ENCODE measurements at regions not wholly inside any gene's neighbourhood (a gene's known extent, or its start where the extent isn't known, plus 50 kb on each side); places are given as distances from the start of the nearest gene placed in this dataset.

DNA sequence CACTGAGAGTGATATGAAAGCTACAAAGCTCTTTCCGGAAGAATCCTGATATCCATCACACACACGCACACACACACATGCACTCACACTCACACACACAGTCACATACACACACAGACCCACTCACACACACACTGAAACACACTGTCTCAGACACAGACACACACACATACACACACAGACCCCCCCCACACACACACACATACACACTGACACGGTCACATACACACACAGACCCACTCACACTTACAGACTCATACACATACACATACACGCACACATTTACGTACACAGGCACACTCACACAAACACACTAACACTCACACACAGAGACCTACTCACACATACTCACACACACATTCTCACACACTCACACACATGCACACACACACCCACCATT, 58.6 kb downstream of the LIG4 start:
- in situ Hi-C loops (cut with MboI; ENCODE audit: low sequenced_read_pairs) = loop anchor here (25.0 kb wide), 1 partner anchor 944 kb away; no protein-coding TSS in a partner anchor

DNA sequence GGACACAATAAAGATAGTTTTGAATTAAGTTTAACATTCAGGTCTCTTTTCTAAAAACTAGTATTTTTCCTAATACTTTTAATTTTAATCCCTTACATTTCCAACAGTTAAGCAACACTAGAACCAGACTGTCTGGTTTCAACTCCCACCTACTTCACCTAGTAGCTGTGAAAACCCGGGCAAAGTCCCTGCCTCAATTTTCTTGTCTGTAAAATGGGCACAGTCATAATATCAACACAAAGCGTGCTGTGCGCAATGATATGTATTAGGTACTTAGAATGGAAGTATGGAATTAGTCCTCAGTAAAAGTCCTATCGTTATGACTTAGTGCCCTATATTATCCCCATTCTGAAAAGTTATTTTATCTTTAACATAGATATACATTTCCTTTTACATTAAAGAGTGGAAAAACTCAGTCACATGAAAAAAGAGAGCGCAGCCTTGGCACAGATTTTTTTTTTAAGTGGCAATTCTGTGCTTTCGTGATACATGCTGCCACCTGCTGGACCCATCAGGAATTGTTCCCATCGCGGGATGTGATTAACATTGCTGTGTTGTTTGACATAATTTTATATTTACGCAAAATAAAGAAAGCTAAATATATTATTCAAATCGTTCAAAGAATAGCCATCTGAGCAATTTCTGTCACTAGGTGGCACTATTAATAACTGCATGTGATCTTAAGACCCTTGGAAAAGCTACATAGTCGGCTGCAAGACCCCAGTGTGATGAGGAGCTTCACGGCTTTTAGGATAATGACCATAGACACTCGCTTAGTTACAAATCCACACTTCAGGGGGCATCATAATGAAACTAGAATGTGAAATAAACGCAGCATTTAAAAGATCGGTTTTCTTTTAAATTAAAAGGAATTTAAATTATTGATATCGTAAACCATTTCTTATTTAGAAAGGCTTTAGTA, 59.9 kb downstream of the LIG4 start:
- in situ Hi-C loops (cut with MboI; ENCODE audit: low sequenced_read_pairs) = loop anchor here (25.0 kb wide), 1 partner anchor 943 kb away; no protein-coding TSS in a partner anchor

DNA sequence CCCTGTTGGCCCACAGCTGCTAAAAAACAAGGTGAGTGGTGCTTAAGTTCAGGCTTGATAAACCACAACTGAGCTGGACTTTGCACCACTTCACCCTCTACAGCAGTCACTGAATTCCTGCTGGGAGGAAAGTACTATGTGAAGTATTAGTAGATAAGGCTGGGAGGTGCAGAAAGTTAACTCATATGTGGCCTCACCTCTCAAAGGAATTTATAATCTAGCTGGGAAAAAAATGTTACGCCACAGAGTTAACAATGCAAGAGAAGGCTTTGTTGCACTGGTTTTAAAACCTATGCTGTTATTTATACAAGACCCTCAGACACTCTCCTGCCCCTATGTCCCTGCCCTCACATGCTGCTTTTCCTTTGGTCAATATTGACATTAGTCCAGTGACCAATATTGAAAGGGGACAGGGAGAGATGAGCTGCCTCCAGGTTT, 60.9 kb downstream of the LIG4 start:
- in situ Hi-C loops (cut with MboI; ENCODE audit: low sequenced_read_pairs) = loop anchor here (25.0 kb wide), 1 partner anchor 942 kb away; no protein-coding TSS in a partner anchor

DNA sequence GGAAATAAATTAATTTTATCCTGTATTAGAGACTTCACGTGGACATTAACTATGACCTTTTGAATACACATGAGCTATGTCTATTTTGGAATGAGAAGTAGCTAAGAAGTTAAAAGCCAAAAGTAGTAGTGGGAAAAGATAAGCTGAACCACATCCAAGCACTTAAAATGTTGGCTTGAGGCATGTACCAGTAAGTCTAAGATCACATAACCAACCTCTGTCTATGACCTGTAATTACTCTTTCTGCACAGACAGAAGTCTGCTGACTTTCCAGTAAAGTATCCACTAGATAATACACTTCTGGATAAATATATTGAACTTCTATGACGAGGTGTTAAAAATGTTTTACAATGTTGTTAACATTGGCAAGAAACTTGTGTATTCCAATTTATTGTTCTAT, 68.7 kb downstream of the LIG4 start:
- in situ Hi-C loops (cut with MboI; ENCODE audit: low sequenced_read_pairs) = no loop called here

DNA sequence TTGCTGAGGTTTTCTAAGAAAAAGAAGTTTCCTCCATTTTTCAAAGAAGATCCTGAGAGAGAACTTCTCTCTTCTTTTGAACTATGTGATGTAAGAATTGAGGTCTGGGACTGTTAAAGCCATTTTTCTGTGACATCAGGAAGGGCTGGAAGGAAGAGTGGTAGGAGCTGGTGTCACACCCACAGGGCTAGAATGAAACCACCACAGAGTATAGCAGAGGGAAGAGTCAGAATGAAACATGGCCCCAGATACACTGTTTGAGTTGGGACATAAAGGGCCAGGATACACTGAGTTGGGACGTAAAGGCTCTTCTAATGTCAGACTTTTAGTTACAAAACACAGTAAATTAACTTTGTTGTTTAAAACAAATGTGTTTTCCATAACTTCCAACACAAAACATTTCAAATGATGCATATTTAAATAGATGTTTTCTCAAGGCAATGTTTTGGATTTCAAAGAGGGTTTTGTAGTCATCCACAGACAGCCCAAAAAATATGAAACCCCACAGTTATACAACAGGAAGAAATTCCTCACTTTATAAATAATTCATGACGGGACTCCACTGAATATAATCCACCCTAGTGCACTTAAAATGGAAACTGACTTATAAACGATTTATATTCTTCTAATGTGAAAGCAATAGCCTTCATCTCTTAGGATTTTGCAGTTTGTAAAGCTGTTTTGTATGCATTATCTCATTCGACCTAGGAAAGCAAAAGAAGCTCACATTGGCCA, 72.5 kb downstream of the LIG4 start:
- in situ Hi-C loops (cut with MboI; ENCODE audit: low sequenced_read_pairs) = no loop called here

DNA sequence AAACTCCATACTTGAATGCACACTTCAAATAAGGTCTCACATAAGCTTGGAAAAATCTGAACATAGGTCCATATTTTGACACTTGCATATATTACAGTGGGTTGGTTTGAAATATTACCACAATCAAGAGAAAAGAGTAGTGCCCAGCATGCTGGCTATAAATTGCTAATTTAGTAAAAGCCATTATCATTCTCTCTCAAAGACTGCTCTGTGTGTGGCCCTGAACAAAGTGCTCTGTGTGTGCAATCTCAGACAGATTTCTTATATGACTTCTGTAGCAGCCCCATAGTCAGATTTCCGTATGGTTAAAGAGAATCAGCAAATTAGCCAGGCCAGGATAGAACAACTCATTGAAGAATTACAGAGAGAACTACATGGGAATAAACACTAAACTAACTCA, 78.2 kb downstream of the LIG4 start:
- in situ Hi-C loops (cut with MboI; ENCODE audit: low sequenced_read_pairs) = no loop called here

DNA sequence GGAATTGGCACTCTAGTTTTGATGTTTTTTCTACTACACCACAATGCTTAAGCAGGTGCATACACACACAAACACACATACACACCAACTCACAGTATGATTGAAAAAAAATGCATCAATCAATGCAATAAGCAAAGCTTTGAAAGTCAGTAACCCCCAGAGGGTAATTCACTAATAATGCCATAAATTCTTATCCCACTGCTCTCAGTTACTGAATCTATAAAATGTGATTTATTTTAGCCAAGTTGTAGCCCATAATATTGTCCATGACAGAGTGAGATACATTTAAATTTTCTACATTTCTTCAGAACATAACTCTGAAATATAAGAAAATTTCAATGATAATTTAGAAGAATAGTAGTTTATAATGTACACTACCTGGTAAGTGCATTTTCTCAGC, 87.9 kb downstream of the LIG4 start:
- in situ Hi-C loops (cut with MboI; ENCODE audit: low sequenced_read_pairs) = no loop called here

DNA sequence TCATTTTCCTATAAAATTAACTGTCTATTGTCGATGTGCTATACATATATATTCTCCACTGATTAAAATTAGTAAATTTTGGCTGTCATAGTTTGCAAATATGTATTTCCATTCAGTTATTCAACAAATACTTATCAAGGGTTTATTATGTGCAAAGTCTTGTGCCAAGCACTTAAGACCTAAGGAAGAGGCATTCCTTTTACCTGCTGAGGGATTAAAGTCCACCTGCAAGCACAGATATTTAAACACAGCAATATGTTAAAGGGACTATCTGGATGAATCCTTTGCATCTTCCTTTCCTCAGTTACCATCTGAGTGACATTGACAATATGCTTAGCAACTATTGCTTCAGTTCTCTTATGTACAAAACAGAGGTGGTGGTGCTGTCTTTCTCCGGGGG, 89.3 kb downstream of the LIG4 start:
- in situ Hi-C loops (cut with MboI; ENCODE audit: low sequenced_read_pairs) = no loop called here

DNA sequence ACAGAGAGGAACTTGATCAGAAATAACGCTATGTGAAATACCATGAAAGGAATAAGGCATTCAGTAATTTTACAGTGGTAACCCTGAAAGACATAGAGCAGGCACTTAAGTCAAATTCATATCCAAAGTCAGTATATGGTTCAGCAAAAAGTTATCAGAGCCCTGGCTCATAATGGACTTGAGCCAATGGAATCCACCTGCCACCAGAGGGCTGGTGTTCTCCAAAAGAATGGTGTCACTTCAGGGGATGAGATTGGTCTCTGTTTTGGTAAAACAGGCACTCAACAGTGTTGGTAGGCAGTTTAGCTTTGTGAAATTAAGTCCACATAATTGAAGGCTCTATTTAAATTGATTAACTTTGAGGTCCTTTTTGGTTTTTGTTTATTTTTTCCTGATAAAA, 93.9 kb downstream of the LIG4 start:
- in situ Hi-C loops (cut with MboI; ENCODE audit: low sequenced_read_pairs) = no loop called here

DNA sequence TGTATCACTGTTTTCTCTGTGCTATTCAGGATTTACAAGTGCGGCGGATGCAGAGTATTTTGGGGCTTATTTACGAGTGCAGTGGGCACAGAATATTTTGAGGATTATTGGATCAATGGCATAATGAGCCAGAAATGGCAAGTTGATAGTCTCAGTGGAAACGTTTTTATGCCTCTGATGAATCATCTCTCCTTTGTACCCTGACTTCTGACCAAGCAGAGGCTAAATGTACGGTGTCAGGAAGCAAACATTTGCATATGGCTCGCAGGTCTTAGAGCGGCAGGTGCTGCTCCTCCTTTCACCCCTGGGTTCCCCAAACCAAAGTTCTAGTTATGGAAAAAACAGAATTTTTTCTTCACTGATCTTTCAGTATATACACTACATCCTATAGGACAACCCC, 94.5 kb downstream of the LIG4 start:
- in situ Hi-C loops (cut with MboI; ENCODE audit: low sequenced_read_pairs) = no loop called here

DNA sequence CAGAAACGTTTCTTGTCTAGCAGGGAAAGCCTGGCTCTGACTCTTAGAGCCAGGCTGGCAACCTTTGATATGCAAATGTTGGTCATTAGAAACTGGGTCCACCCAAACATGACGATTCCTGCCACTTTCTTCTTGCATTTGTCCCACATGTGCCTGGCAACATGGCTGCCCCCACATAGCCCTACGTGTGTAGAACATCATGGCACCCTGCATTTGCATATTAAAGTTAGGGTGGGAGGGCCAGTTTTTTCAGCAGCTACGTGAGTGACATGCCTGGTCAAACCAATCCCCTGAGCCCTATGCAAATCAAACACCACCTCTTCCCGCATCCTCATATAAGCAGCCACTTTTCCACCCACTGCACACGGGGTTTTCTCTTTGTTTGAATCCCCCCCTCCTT, 95.0 kb downstream of the LIG4 start:
- in situ Hi-C loops (cut with MboI; ENCODE audit: low sequenced_read_pairs) = no loop called here

DNA sequence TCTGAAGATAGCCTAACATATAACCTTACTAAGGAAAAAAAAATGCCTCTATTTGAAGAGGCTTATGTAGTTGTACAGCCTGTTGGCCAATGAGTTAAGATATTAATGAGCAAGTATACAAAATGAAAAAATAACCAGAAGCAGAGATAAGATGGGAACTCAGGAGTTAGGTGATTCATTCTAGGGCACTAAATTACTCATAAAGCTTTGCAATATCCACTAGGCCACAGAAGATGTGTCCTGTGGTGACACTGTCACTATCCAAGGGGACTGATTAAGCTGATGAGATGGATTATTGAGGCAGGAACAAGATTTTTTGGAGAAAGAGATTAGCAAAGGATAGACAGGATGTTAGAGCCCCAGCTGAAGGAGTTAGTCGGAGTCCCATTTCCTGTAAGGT, 99.6 kb downstream of the LIG4 start:
- in situ Hi-C loops (cut with MboI; ENCODE audit: low sequenced_read_pairs) = no loop called here

DNA sequence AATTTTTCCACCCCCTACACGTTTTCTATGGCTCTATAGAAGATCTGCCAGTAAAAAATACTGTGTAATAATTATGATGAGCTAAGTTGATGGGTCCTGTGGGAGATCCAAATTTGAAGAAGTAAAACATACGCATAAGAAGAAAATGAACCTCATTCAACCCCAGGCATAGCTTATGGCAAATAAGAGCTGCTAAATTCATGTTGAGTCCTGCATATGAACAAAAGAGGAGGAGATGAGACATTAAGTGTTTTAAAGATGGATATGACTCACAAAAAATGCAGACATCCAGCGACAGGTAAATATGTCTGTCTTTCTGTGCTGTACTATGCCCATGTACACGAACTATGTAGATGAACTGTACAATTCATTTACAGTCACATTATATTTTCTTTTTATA, 101.9 kb downstream of the LIG4 start:
- in situ Hi-C loops (cut with MboI; ENCODE audit: low sequenced_read_pairs) = no loop called here

DNA sequence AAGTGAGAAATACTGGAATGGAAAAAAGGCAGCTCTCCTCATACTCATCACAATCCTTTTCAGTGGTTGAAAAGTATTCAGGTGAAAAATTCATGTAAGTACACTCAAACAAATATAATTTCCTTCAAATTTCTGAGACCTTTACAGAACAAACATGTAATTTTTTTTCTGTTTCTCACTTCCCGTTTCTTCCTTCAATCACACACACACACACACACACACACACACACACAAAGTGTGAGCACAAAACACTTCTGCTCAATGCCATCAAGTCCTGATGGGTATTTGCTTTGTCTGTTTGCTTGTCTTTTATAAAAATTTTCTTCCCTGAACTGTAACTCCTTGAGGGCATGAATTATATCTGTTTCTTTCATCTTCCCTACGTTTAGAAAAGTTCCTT, 110.6 kb downstream of the LIG4 start:
- in situ Hi-C loops (cut with MboI; ENCODE audit: low sequenced_read_pairs) = no loop called here

DNA sequence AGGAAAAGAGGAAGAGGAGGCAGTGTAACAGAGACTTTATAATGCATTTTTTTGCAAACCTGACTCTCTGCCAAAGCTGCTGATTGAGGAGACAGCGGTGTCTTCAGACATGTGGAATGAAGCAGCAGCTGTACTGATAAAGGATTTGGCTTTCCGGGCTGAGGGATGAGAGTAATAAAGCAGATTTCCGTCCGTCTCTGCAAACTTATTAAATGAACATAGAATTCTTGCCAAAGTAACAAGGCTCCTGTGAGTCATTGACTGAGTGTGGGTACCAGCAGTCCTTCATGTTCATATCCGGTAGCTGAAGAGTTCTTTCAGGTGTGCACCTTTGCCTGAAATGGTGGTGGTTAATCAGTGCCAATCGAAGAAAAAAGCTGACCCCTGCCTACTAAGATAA, 112.6 kb downstream of the LIG4 start:
- in situ Hi-C loops (cut with MboI; ENCODE audit: low sequenced_read_pairs) = no loop called here

DNA sequence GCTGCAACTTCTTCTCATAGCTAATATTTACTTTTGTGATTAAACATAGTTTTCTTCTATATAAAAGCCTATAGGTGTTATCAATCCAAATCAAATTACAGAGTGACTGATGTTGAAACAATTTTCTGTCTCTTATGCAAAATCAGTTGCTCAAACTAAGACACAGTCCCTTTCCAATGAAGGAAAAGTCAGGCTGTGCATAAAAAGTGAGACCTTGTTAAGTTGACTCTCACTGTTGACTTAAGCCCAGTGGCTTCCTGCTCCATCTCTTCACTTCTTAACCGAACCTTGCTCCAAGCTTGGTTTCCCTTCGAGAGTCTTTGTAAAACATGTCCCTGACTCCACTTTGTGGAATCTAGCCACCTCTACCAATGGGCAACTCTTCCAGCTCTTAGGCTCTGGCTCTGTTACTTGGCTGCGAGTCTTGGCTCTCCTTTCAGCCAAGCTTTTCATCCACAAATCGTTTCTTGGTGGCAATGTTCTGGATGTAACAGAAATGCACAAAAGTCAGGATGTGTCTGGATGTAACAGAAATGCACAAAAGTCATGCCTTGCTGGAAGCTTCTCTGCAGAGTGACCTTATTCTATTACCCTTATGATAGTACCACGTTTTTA, 118.9 kb downstream of the LIG4 start:
- in situ Hi-C loops (cut with MboI; ENCODE audit: low sequenced_read_pairs) = no loop called here

DNA sequence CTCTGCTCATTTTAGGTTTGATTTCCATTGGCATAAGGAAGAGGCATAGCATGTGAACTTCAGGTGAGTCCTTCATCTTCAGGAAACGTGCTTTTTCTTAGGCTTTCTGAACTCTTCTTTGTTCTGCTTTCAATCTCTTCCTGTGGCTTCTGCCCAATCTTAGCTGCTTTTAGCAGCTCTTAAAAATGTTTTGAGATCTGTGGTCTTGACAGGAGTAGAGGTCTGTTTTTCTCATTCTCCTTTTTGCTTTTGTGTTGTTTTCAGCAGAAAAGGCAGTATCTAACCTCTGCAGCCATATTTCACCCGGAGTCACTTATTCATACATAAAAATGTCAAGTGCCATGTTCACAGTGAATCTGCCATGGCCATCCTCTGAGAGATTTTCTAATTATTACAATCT, 120.3 kb downstream of the LIG4 start:
- in situ Hi-C loops (cut with MboI; ENCODE audit: low sequenced_read_pairs) = no loop called here

DNA sequence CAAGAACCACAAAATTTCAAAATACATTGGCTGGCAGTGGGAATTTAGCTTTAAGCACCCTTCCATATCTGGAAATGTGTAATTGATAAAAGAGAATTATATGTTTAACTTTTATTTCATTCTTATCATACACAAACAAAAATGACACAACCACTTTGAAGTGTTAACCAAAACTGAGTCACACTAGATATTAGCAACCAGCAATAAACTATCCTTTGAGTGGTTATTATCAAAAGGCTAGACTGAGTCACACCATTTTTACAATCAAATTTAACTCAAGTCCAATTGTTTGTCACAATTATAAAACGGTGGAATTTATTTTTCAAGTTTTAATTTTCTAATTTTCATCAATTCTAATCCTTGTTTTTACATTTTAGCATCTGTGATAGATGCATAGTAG, 121.7 kb downstream of the LIG4 start:
- in situ Hi-C loops (cut with MboI; ENCODE audit: low sequenced_read_pairs) = no loop called here

DNA sequence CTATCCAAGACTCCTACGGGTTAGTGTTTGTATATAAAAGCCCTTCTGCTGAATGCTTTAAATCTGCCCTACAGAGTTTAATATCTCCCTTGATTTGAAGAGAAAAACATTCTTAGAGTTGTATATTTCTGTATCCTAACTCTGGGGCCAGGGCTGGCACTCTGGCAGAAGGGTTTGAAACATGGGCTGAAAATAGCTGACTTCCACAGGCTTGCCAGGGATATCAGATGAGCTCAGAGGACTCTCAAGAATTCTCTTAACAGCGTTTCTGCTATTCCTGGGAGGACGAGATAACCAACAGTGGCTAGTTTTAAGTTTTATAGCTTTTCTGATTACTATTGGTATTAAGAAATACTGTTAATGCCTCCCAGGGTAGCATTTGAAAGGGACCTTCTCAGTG, 127.5 kb downstream of the LIG4 start:
- in situ Hi-C loops (cut with MboI; ENCODE audit: low sequenced_read_pairs) = no loop called here

DNA sequence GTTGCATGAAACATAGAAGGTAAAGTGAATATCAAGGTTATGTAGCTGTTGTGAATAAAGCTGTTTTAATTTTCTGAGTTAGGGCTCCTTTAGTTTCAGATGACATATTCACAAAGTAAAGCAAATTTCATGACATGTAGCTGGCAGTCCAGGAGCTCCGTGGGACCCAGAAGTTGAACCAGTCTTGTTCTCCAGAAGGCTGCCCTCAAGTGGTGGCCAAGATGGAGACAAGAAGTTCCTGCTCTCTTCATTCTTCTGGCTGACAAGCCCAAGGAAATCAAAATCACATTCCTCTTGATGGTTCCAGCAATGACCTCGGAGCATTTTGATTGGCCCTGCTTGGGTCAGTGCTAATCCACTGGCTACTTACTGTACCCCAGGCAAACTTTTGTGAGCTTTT, 128.7 kb downstream of the LIG4 start:
- in situ Hi-C loops (cut with MboI; ENCODE audit: low sequenced_read_pairs) = no loop called here

DNA sequence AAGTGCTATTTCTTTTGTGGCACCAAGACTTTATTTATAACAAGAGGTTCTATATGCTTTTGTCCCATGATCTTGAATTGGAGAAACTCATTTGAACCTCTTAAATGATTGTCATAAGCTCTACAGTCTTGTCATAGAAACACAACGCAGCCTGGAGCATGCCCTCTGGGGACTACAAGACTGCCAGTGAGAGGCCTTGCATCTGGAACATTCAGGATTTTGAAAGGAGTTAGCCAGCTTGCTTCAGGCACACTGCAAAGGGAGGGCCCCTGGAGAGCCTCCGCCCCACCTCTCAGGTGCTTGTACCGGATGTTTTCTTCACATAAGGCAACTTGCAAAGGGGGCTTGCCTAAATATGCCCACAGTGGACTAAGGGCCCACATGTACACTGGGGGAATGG, 130.5 kb downstream of the LIG4 start:
- in situ Hi-C loops (cut with MboI; ENCODE audit: low sequenced_read_pairs) = no loop called here

DNA sequence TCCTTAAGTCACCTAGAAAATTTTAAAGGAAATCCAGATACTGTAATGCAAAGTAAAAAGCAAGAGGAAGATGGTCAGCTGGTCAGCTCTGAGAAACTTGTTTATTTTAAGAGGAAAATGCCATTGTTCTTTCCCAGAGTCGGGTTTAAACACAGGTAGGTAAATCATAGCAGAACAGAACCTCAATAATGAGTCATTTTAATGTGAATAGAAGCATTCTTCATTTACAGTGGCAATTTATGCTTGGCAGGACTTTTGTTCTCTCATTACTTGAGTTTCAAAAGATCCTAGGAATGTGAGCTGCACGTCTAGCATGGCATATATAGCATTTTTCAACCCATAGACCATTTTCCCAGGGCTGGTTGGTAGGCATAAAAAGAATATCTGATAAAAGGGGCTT, 132.3 kb downstream of the LIG4 start:
- in situ Hi-C loops (cut with MboI; ENCODE audit: low sequenced_read_pairs) = no loop called here

All from HL-60/S4 (cell line).